ENCODE measurements at regions not wholly inside any gene's neighbourhood (a gene's known extent, or its start where the extent isn't known, plus 50 kb on each side); places are given as distances from the start of the nearest gene placed in this dataset.
"Not testable (repeated sequence)": the region's sequence is repeated elsewhere in the genome, so short reads cannot be mapped to it uniquely, and the experiment has no call there.

- DNase-seq: no peak
Observed at GRCh38 chr2:107112561-107112960, 226.6 kb upstream of the ST6GAL2 start.

DNA sequence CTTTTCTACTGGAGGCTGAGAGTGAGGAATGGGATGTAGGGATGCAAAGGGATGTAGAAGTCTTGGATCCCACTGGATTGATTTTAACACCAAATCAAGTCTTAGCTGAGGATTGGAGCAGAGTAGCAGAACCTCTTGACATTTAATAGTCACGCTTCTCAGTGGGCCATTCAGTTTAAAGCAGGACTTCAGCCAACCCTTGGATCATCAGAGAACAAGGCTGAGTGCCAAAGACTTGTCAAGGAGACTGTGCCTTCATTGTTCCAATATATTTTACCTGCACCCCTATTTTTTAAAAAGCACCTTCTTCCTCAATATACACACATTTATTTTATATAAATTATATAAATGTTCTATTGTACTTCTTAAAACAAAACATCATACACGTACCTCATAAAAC is 242.4 kb upstream of the ST6GAL2 start:
- DNase-seq: no peak

GRCh38 chr2:107132070-107132469 is 246.1 kb upstream of the ST6GAL2 start:
- DNase-seq: peak; percentile 5 to 27 (median 14)

DNA sequence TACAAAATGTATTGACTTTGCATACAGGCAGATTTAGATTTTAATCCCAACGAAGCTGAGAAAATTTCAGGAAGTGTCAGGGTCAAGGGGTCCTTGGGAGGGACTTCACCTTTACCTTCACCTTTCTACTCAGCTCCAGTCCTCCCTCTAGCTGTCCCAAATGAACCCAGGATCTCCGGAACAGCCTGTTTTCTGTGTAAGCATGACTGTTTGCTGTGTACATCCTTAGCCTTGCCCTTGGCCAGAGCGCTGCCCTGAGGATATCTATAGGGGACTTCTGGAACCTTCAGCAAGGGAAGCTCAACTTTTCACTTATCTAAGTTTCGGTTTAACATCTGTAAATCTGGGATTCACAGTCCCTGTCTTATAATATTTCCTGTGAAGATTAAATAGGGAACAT is 246.8 kb upstream of the ST6GAL2 start:
- no peak for DNase-seq

DNA sequence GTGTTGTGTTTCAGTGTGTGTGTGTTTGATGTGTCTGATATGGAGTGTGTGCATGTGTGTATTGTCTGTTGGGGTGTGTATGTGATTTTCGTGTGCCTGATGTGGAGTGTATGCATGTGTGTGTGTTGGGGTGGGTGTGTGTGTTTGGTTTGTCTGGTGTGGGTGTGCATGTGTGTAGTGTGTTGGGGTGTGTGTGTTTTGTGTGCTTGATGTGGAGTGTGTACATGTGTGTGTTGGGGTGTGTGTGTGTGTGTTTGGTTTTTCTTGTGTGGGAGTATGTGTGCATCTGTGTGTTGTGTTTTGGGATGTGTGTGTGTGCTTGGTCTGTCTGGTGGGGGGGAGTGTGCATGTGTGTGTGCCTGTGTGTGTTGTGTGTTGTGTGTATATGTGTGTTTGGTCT is 247.4 kb upstream of the ST6GAL2 start:
- DNase-seq: no peak

GRCh38 chr2:107136733-107137132 is 250.8 kb upstream of the ST6GAL2 start:
- no peak for DNase-seq

DNA sequence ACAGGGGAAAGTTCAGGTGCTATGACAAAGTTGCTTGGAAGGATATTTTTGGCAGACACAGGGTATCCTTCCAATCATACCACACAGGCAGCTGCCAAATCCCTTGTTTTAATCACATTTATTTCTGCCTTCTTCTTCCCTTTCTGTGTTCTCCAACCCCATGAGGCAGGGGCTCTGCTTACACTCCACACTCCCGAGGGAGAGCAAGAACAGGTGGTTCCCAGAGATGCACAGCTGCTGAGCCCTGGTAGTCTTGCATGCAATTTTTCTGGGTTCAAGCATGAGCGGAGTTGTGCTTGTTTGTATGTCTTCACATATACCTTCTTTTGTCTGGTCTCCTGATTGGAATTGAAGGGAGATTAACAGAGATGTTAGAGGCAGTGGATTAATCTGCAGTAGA is 251.7 kb upstream of the ST6GAL2 start:
- no peak for DNase-seq

GRCh38 chr2:107146181-107146580 is 260.2 kb upstream of the ST6GAL2 start:
- DNase-seq: no peak

DNA sequence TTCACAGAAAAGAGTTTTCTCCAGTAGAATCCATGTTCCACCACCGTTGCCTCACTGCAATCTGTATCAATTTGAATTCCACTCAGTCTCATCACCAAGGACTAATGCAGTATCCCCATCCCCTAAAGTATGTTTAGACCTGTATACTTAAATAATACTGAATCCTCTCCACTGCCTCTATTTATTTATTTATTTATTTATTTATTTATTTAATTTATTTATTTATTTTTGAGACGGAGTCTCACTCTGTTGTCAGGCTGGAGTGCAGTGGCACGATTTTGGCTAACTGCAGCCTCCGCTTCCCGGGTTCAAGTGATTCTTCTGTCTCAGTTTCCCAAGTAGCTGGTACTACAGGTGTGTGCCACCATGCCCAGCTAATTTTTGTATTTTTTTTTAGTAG is 260.7 kb upstream of the ST6GAL2 start:
- DNase-seq: not testable (repeated sequence)

- no peak for DNase-seq
Observed at GRCh38 chr2:107148055-107148454, 262.1 kb upstream of the ST6GAL2 start.

- DNase-seq: no peak
Observed at GRCh38 chr2:107148496-107148895, 262.5 kb upstream of the ST6GAL2 start.

- no peak for DNase-seq
Observed at GRCh38 chr2:107160640-107161239, 274.8 kb upstream of the ST6GAL2 start.

GRCh38 chr2:107168141-107168540 is 282.2 kb upstream of the ST6GAL2 start:
- DNase-seq: no peak

GRCh38 chr2:107174171-107174570 is 288.2 kb upstream of the ST6GAL2 start:
- DNase-seq: no peak

DNA sequence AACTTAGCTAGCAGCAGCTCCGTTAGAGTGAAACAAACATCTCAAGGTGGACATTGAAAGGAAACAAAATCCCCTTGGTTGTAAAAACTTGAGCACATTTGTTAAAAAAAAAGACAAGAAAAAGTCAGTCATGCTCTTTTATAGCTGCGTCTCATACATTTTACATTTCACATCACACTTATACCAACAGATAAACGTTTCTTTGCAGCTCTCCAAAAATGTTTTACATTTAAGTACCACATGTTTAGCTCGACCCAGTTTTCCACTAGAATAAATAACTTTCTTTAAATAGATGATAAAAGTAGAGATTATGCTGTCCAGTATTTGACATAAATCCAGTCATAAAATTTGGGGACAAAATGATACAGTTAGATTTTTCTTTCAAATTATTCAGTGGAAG is 297.0 kb upstream of the ST6GAL2 start:
- DNase-seq: no peak

DNA sequence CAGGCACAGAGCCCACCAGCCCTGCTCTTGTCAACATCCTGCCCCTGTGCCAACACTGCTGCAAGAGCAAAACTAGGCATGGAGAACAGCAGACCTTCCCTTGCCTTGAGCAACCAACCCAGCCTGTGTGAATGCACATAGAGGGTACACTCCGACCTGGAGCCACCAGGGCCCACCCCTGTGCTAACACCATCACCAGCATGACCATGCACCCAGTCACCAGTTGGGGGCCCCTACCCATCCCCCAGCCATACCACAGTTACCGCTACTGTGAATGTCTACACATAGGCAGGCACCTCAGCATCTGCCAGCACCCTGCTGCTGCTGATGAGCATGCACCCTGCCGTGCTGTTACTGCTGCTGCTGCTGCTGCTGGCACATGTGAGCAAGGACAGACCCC is 301.9 kb upstream of the ST6GAL2 start:
- no peak for DNase-seq

- no peak for DNase-seq
Observed at GRCh38 chr2:107195631-107196030, 309.7 kb upstream of the ST6GAL2 start.

DNA sequence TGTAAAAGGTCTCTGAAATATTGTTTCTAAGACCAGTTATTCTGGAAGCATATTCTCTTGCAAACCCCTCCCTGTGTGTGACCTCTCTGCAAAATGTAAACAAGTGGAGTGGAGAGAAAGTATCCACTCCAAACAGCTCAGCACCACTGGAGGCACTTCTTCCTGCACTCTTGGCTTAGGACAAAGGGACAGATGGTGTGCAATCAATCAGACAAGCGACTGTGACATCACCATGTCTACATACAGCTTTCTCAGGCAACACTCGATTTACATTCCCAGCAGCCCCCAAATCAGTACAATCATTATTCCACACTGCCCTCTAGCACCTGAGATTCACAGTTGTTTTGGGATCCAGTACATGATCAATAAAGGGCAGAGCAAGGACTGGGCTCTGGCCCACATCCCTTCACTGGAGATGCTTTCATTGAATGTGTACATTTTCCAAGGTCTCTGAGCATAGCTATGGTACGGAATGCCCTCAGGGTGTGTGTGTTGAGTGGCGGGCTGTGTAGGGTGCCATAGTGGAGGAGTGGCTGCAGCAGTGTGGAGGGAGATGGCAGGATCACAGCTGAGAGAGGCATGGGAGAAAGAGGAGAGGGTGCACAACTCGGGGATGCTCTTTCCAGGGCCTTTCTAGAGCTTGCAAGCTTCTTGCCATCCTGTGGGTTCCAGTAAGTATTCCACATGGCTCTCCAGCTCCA is 311.8 kb upstream of the ST6GAL2 start:
- no peak for DNase-seq

- no peak for DNase-seq
Observed at GRCh38 chr2:107202962-107203591, 317.1 kb upstream of the ST6GAL2 start.

GRCh38 chr2:107215401-107216350 is 329.7 kb upstream of the ST6GAL2 start:
- DNase-seq: no peak

- no peak for DNase-seq
Observed at GRCh38 chr2:107218208-107218607, 332.2 kb upstream of the ST6GAL2 start.

DNA sequence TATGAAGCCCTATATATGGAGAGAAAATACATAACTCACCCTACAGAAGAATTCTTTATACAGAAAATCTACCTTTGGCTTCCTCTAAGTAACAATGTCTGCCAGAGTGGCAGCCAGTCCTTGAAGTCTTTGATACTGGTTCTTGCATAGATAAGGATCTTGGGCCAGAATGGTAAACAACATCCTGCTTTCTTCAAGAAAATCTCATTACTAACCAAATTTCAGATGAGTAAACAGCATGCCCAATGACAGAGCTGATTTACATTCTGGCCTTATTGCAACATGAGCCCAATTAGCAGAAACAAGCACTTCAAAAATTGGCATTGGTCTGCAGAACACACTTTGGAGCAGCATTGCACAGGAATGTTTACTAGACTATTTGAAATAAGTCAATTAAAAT is 336.5 kb upstream of the ST6GAL2 start:
- no peak for DNase-seq

Measured in suppressor macrophage (primary cell).